Spleen (tissue), 7 donors: ENCODE measurements at regions not wholly inside any gene's neighbourhood (a gene's known extent, or its start where the extent isn't known, plus 50 kb on each side); places are given as distances from the start of the nearest gene placed in this dataset.

Experiments
- CTCF ChIP-seq, 11 experiments: fragments of 200-600 bp in 7 of 11; fragments of 450-650 bp in 4 of 11; sonication (generic) in 4 of 11; IDR thresholded peaks in 8 of 11; conservative IDR thresholded peaks in 3 of 11; 1 replicate in 7 of 11; 2 replicates in 4 of 11; pipeline versions ENCODE4 v1.4.0 to v1.8.0; 2016 to 2021; ENCODE audit warnings: antibody characterized with exemption in 11 of 11, inconsistent platforms in 4 of 11, mild to moderate bottlenecking in 1 of 11
- POLR2A ChIP-seq, 3 donors: fragments of 450-650 bp; IDR thresholded peaks; one replicate each; pipeline ENCODE4 v1.5.1; 2017; ENCODE audit warnings: antibody characterized with exemption in 3 of 3, mild to moderate bottlenecking in 1 of 3
- donor health status: DM: no; HTN: no; CAD: no; lungs with moderate emphysema.
- donor health status: DM: no; HTN: no; CAD: no.
- donor health status: DM: no; HTN: no; CAD: no.

GRCh38 chr14:97109234-97109633 is 312.1 kb downstream of the VRK1 start:
- TF ChIP-seq CTCF (IDR thresholded peaks at IDR 0.05 in 8 of 11, conservative IDR thresholded peaks at IDR 0.05 in 3 of 11): no peak
- no peak for TF ChIP-seq POLR2A (IDR thresholded peaks at IDR 0.05)
